ENCODE measurements at regions not wholly inside any gene's neighbourhood (a gene's known extent, or its start where the extent isn't known, plus 50 kb on each side); places are given as distances from the start of the nearest gene placed in this dataset.
A peak's percentile ranks its signal among the peaks of the same experiment; 100 is the strongest.

DNA sequence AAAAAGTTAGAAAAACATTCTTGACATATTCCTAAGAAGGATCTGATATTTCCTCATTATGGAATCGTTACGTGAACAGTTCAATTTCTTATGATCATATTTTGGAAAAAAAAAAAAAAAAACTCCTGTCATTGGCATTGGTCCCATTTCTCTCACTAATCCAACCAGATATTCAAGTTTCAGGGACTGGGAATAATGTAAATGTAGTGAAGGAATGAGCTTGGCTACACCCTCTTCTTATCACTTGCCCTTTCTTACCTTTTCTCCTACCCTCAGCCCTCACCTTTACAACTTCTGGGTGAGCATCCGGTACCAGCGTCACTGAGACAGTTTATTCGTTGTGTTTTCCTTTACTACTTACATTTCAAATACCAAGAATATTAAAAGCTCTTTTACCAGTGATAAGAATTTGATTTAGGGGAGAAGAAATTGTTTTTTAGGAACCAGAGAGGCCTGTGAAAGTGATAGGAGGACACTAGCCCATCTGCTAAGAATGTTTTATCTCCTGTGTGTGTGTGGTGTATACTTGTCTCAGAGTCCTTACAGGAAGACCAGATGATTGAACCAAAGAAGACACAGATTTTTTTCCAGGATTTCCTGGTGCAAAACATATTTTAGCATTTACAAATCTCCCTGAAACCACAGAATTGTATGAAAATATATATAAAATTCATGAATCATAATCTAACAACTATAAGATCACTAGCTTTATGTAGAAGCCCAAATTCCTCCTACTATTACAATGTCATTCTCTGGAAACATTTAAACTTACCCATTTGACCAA lies 946.7 kb downstream of the ZPLD1 start:
- DNase-seq, result no peak

DNA sequence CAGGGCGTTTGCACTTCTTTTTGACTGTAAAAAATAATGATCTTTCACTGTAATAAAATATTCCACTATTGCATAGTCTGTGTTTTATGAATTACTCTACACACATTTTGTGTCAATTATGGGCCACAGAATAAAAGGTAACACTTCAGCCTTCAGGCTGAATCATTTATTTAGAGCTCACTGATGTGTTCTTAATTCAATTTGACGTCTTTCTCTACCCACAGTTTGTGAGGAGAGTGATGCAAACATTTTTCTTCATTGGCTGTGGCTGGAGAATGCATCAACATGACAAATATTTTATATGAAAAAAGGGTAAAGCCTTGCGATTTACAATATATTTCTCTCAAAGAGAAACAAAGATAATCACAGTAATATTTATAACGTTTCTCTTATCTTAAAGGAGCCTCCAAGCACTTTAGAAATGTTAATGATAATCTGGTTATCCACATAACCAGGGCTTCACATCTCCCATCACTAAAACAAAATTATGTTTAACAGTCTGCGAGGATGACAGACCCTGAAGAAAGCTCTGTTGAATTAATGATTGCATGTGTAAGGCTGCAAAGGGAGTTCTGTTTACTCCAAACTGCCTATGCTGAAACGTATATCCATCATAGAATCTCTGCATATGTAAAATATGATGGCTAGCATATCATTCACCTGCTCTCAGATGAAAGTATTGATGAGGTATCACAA lies 951.3 kb downstream of the ZPLD1 start:
- DNase-seq, result no peak

GRCh38 chr3:103388214-103388613 lies 953.4 kb downstream of the ZPLD1 start:
- DNase-seq, result no peak

DNA sequence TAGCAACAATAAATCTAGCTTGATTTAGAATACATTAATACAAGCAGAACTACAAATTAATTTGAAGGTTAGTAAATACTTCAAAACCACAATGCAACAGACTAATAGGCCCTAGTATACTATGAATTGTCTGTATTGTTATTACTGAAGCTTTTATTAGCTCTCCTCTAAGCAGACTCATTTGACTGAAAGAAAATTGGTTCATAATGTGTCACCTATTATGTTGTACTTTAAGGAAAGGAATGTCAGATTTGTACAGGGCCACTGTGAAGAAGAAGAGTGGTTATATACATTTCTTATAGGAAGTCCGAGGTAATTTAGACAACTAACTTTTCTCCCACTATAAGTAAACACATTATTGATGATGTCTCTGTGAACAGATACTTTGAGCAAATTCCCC lies 954.5 kb downstream of the ZPLD1 start:
- DNase-seq, result no peak

DNA sequence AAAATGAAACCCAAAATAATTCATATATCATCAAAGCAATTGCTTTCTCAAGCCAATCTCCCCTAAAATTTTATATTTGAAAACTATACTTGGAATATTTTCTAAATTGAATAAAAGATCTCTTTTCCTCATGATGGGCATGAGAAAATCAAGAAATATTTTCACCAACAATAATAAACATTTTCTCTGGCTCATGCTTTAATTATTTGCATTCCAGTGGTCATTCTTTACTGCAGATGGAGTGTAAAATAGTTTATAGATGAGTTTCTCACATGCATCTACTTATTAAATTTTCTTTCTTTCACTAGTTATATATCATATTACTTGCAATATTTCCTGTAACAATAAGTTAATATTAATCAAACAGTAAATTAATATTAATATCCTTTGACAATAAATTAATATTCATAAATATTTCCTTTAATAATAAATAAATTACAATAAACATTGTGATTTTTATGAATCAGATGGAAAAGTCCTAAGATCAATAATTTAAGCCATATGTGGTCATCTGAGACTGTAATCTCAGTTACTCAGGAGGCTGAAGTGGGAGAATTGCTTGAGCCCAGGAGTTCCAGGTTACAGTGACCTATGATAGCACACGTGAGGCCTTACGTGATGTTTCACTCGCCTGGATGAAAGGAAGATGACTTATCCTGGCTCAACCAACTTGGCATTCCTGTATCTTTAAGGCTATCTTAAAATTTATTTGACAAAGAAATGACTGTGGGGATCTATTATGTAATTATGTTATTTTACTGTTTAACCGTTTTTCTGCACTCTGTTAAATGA lies 958.8 kb downstream of the ZPLD1 start:
- DNase-seq, result no peak

GRCh38 chr3:103403191-103403590 lies 968.4 kb downstream of the ZPLD1 start:
- DNase-seq, result no peak

DNA sequence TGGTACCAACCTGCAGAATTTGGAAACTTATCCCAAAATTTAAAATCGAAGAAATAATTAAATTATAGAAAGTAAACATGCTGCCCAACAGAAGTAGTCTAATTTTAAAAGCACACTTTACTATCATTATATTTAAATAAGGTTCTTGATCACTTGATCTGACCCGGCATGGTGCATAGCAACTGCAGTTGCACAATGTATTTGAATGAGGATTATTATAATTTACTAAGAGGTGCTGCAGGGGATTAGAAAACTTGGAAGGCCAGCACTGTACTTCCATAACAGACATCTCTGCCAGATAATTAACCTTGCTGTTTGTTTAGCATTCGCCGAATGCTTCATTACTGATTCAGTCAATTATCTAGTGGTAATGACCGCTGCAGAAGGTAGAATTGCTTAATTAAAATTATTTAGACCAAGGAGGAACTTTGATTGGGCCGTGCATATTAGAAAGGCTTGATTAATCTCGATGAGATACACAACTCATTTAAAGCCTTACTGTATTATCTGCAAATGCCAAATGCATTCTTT lies 971.6 kb downstream of the ZPLD1 start:
- no peak for DNase-seq

DNA sequence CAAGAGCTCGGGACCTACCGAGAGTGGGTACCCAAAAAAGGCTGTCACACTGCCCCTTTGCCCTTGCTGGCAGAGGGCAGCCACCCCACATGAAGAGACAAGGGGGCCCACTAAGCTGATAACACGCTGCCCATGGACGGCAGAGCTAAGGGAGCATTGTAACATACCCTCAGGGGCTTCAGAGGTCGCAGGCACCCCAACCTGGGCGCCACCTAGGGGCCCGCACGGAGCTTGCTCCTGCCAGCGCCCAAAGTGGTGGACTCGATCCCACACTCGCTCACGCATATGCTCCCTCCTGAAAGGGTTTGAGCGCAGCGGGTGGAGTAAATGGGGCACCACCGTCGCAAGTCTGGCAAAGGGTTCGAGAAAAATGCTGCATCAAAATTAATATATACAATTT lies 975.4 kb downstream of the ZPLD1 start:
- DNase-seq, result peak; percentile 6

DNA sequence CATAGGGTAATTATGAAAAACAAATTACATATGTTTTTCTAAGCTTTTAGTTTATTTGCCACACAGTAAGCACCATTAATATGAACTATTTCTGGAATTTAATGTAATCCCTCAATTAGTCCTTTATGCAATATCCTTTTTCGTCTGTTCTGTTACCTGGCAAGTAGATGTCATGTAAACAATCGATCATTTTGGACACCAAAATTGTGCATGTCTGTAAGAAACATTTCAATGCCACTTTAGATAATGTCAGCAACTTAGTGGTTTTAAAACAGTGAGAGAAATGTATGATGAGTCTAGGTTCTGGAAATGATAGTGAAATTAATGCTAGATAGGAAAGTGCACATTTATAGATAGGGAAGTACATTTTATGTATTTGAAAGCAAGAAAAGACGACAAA lies 986.6 kb downstream of the ZPLD1 start:
- no peak for DNase-seq

GRCh38 chr3:103437883-103438282 lies 1003.1 kb downstream of the ZPLD1 start:
- no peak for DNase-seq

DNA sequence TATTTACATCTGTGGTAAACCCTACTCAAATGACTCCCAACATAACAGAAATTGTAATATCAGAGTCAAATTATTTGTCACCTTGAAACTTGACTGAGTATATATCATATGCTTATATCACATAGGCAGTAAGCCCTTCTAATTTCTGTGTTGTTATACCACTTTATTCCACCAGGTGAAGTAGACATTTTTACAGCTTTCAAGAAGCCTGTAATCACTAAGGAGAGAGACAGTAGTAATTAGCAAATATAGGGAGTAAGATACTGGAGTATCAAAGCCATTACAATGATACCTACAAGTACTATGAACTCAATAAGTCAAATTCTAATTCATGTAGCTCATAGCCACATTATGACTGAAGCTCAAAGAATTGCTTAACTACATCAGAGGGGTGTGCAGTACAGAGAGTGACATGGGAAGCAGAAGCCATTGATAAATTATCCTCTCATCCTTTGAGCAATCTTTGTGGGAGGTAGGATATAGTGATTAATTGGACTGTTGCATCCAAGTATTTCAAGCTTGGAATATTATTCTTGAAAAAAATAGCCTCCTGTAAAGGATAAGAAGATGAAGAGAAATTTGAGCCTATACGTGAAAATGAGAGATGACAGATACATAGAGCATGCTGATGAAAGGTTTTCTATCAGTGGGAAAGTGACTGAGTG lies 1005.9 kb downstream of the ZPLD1 start:
- no peak for DNase-seq

GRCh38 chr3:103446953-103447629 lies 1012.3 kb downstream of the ZPLD1 start:
- no peak for DNase-seq

DNA sequence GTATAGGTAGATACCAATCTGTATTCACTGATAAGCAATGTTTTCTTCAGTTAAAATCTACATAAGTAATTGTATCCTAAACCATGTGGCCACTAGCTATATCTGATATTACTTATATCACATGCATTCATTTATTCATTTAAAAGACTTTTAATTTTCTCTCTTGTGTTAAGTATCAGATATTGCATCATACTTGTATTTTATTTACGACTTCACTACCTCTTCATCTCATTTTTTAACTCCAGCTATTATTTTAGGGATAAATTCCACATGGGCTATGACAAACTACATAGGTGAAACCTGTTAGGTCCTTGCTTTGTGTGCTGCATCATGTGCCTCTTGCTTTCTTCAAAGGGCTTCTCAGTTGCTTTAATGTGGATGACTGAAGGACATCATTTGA lies 1018.3 kb downstream of the ZPLD1 start:
- no peak for DNase-seq

DNA sequence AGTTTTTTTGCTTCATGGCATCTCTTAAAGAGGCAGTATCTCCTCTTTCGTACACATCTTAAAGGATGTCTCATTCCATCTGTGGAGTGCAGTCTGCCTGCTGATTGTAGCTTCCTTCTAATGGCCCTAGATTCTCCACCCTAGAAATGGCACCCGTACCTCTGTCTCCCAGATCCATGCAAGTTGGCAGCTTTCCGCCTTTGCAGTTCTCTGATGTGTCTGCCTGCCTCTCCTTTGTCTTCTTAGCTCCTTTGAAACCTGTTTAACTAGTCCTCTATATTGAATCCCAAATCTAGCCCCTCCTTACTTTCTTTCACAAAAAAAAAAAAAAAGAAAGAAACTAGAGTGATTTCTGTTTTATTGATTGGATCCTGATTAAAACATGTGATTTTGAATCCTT lies 1025.0 kb downstream of the ZPLD1 start:
- no peak for DNase-seq

DNA sequence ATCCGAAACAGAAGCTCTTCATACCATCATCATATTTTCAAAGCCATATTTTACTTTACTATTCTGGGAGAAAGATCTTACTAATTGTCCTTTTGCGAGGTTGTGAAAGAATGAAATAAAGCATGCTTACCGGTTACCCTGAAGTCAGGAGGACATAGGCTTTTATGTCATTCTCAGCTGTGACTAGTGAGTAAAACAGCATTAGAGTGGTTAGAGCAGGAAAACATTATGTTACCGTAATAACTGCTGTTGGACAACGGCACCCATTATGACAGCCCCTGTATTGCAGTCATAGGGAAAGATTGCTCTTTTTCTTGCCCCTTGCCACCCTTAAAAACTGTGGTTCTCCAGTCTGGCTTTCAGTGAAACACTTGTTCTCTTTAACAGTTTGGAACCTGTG lies 1035.7 kb downstream of the ZPLD1 start:
- no peak for DNase-seq

DNA sequence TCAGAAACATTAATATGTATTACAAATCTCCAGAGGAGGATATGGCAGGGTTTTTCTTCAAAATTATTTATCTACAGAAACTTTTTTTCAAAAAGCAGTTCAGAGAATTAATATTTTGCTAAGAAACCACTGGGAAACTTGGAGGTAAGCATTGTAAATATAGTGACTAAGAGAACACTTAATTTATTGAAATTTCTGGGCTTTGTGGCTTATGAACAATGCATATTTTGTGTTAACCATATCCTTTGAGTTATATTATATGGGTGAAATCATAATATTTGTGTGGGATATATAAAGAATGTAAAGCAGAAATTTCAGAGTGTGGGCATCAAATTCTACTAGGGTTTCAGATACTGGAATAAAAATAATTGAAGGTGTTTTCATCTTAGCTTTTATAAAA lies 1059.2 kb downstream of the ZPLD1 start:
- no peak for DNase-seq

- no peak for DNase-seq
Observed at GRCh38 chr3:103494512-103494911, 1059.7 kb downstream of the ZPLD1 start.

DNA sequence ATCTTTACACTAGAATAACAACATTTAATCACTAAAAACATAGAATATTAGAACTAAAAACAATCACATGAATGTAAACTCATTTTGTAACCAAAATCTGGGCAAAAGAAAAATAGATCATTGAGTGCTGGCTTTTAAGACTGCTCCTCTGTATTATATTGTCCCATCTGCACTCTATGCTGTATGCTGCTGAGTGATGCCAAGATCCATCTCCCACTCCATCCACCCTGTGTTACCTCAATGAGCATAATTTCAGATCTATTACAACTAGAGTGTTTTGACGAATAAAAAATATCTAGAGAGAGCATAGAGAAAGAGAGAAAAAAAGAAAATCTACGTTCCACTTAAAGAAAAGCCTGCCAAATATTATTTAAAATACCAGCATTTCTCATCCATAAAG lies 1060.4 kb downstream of the ZPLD1 start:
- DNase-seq, result no peak

DNA sequence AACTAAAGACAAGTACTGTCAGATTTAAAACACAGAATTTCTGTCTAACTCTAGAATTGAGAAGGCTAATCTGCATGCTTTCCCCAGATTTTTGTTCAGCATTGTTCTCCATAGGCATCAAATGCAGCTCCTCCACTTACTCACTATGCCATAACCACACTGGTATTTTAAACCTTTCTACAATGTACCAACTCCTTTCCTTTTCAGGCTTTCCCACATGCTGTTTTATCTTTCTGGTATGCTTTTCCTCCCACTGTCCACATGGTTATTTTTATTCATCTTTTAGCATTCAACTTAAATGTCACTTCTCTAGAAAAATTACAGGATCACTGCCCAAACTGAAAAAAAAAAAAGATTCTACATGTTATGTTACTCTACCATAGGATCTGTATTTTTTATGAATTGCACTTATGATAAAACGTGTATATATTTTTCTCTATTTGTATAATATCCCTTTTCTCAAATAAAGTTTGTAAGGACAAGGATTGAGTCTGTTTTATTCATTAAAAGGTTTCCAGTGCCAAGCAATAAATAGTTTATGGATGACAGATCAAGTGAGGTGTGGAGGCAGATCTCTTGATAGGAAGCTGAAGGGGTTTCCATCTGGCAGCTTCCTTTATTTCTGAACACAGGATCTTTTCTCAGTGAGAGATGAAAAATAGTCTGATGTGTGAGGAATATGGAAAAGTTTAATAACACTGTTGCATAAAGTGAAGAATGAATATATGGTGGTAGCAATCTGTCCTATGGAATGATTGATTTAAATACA lies 1064.5 kb downstream of the ZPLD1 start:
- no peak for DNase-seq

DNA sequence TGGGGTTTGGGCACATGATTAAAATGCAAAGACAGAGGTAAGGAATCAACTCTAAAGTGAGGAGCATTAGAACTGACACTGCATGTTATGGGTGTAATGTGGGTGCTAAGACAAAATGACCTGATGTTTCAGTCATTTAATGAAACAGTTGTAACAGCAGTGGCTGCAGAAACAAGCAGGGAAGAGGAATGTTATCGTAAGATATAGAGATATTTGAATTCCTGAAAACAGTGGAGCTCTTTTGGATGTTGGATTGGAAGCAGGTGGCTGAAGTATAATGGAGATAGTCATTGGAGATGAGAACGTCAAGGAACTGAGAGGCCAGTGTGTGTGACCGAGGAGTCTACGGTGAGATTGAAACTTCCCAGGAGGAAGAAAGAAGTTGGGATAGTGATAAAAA lies 1065.2 kb downstream of the ZPLD1 start:
- DNase-seq, result no peak

- DNase-seq, result no peak
Observed at GRCh38 chr3:103510760-103511159, 1075.9 kb downstream of the ZPLD1 start.

DNA sequence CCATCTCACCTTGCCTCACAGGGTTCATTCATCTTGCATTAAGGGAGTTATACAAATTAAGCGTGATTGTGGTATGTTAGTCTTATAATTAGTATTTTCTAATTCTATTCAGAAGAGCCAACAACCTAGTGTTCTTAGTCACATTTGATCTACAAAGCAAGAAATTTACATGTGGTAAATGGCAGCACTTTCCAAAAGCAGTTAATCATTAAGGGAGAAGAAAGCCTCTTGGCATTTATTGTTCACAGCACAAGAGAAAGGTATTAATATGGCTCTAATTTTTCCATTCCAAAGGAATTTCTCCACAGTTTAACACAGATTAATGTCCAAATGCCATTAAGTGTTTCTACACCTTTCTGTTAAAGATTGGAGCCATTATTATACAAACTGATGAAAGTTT lies 1077.1 kb downstream of the ZPLD1 start:
- DNase-seq, result no peak
